Upper lobe of left lung (tissue), 4 donors: ENCODE measurements at regions not wholly inside any gene's neighbourhood (a gene's known extent, or its start where the extent isn't known, plus 50 kb on each side); places are given as distances from the start of the nearest gene placed in this dataset.

Experiments used
- POLR2AphosphoS5 ChIP-seq, 2 donors: sonication (generic); formaldehyde crosslinking; IDR thresholded peaks; one replicate each; pipeline ENCODE4 v1.5.1; 2017; ENCODE audit warnings: antibody characterized with exemption in 2 of 2
- TF ChIP-seq, protein P1 (sequence below), 6 experiments: fragments of 450-650 bp in 4 of 6; fragments of 200-600 bp in 2 of 6; sonication (generic) in 2 of 6; IDR thresholded peaks; one replicate each; pipeline ENCODE4 v1.5.1; 2016 to 2019; ENCODE audit warnings: antibody characterized with exemption in 6 of 6

DNA sequence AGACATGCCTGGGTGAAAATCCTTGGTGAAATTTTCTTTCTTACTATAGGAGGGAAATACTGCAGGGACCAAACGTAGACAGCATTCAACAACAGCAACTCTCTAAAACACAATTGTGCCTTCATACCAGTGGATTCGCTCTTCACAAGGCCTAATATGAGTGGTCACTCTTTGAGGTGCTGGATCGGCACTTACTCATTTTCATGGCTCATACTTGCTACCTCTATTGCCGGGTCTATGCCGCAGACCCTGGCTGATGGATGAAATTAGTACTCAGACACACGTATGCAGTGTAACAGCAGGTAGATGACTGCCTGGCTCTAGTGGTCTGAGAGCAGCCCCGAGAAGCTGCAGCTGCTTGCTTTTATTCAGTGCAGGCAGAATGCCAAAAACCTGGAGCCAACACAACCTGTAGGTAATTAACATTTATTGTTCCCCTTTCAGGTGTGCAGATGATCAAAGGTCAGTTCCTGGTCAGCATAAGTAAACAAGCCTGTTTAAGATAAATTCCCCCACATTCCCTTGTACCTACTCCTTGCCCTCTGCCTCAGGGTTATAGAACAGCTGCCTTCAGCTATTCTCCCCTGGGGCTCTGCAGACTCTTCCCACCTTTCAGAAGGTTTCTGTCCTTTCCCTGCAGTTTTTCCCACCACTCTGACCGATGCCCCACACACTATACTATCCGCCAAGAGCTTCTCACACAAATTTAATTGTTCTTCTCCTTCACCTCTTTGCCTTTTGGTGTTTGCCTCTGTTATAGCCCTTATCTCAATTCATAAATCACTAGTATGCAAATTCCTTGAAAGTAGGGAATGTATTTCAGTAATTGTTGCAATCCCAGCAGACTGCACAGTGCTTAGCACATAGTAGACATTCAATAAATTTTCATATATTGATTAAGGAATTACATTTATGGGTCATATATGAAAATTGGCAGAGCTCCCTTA lies 210.0 kb downstream of the SPANXN3 start:
- no peak for TF ChIP-seq POLR2AphosphoS5 (IDR thresholded peaks at IDR 0.05)
- TF ChIP-seq, protein P1, sequence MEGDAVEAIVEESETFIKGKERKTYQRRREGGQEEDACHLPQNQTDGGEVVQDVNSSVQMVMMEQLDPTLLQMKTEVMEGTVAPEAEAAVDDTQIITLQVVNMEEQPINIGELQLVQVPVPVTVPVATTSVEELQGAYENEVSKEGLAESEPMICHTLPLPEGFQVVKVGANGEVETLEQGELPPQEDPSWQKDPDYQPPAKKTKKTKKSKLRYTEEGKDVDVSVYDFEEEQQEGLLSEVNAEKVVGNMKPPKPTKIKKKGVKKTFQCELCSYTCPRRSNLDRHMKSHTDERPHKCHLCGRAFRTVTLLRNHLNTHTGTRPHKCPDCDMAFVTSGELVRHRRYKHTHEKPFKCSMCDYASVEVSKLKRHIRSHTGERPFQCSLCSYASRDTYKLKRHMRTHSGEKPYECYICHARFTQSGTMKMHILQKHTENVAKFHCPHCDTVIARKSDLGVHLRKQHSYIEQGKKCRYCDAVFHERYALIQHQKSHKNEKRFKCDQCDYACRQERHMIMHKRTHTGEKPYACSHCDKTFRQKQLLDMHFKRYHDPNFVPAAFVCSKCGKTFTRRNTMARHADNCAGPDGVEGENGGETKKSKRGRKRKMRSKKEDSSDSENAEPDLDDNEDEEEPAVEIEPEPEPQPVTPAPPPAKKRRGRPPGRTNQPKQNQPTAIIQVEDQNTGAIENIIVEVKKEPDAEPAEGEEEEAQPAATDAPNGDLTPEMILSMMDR (IDR thresholded peaks at IDR 0.05): no peak
